RWPE1 (cell line): ENCODE measurements at regions not wholly inside any gene's neighbourhood (a gene's known extent, or its start where the extent isn't known, plus 50 kb on each side); places are given as distances from the start of the nearest gene placed in this dataset.

Experiments used
- CTCF ChIA-PET: fragments of 350-600 bp; sonication (Branson Sonifier 250); formaldehyde crosslinking; extraction: SDS; loops from one replicate; lab custom pipeline; 2021; lab: Yijun Ruan, JAX
- POLR2A ChIA-PET: fragments of 400-600 bp; formaldehyde crosslinking; extraction: SDS; loops from one replicate; lab custom pipeline; 2020; ENCODE audit warnings: antibody characterized with exemption; ENCODE audit not compliant: low non-redundant PET; lab: Yijun Ruan, JAX
- DNase-seq: peaks from one replicate; pipeline ENCODE4 v3.0.0; 2012; ENCODE audit warnings: low spot score
- H3K27ac ChIP-seq: fragments of 450-650 bp; 2 replicates; pipeline ENCODE4 v1.5.1; 2017
- TF ChIP-seq, protein P1 (sequence below): fragments of 450-650 bp; conservative IDR thresholded peaks from 2 replicates; pipeline ENCODE4 v1.5.1; 2017; ENCODE audit warnings: low read depth, mild to moderate bottlenecking

DNA sequence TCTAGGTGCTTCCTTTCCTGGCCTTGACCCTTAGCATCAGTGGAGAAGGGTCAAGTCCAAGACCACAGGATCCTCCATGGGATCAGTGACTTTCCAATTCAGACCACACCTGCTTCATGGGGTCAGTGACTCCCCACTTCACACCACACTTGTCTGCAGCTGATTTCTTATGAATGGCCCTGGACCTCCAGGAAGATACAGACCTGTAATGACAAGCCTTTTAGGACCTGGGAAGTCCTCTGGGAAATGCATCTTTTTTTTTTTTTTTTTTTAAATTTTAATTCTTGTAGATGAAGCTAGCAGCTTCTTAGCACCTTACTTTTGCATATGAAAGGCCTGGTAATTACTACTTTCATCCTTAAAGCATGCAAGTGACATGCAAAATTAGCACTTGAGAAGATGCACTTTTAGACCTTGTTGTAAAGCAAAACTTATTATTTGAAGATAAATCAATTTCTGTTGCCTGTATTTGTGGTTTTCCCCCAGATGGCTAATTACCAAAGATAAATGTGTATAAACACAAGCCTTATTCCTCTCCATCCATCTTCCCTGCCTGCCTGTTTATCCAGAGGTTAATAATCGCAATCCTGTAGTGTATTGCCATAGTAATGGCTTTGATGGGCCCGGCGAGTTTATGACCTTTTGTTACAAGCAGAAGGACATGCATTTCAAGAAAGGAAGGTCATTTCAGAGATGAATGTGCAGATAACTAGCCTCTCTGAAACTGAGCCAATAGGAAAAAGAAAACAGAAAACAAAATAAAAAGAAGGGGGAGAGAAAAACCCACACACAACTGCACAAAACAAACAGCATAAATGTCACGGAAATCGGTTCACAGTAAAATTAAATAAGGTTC is 1018.7 kb downstream of the TYW1 start:
- ChIA-PET CTCF (interaction anchor here (0.6 kb wide), 1 partner anchor 105 kb away, joined by 4 read pairs; no protein-coding TSS in a partner anchor), POLR2A (no interaction called here)
- TF ChIP-seq, protein P1, sequence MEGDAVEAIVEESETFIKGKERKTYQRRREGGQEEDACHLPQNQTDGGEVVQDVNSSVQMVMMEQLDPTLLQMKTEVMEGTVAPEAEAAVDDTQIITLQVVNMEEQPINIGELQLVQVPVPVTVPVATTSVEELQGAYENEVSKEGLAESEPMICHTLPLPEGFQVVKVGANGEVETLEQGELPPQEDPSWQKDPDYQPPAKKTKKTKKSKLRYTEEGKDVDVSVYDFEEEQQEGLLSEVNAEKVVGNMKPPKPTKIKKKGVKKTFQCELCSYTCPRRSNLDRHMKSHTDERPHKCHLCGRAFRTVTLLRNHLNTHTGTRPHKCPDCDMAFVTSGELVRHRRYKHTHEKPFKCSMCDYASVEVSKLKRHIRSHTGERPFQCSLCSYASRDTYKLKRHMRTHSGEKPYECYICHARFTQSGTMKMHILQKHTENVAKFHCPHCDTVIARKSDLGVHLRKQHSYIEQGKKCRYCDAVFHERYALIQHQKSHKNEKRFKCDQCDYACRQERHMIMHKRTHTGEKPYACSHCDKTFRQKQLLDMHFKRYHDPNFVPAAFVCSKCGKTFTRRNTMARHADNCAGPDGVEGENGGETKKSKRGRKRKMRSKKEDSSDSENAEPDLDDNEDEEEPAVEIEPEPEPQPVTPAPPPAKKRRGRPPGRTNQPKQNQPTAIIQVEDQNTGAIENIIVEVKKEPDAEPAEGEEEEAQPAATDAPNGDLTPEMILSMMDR = no peak
- H3K27ac ChIP-seq = no peak overlapping the region
- DNase-seq = no peak

DNA sequence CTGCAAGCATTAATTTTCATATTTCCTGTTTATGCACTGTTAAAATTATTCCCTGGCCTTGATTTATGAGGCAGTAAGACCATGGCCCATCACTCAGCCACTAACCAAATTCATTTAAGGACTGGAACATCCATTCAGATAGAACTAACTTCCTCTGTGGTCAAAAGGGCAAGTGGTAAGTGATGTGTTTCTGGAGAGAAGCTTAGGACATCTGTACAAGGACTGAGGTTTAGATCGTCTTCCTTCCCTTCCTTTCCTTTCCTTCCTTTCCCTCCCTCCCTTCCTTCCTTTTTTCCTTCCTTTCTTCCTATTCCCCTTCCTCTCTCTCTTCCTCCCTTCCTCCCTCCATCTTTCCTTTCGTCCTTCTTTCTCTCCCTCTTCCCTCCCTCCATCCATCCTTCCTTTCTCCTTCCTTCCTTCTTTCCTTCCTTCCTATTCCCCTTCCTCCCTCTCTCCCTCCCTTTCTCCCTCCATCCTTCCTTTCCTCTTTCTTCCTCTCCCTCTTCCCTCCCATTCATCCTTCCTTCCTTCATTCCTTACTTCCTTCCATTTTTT is 1019.4 kb downstream of the TYW1 start:
- TF ChIP-seq, protein P1 = no peak
- ChIA-PET POLR2A (no interaction called here), CTCF (no interaction called here)
- DNase-seq = no peak
- H3K27ac ChIP-seq = no peak overlapping the region

DNA sequence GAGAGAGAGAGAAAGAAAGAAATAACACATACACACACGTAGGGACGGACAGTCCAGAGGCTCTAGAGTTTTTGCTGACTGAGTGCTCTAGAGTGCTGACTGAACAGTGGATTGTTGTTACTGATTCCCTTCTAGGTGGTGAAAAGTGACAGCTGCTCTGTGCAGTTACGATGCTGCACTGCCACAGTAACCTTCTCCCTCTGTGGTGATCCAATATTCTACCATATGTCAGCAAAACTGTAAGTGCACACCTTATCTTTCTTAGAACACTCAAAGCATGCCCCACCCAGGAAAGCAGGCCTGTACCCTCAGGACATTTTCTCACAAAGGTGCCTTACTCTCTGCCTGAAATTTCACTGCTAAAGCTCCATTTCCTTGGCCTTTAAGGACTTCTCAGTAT is 1023.5 kb downstream of the TYW1 start:
- ChIA-PET POLR2A (no interaction called here), CTCF (no interaction called here)
- DNase-seq = no peak
- H3K27ac ChIP-seq = no peak overlapping the region
- TF ChIP-seq, protein P1 = no peak

DNA sequence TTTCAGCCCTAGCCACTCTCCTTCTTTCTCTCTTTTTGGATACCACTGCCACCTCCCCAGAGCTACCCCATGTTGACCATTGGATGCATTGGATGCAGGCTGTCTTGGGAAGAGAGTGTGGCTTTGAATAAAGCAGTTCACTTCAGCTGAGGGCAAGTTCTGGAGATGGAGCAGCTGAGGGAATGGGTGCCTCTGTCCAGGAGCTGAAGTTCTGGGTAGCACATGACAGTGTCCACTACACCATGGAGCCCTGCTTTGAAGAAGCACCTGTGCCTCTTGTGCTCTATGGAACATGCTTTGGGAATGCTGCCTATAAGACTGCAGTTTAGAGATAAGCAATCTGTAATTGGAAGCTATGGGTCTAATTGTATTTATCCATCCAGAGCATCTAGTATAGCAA is 1028.7 kb downstream of the TYW1 start:
- TF ChIP-seq, protein P1 = no peak
- ChIA-PET CTCF (no interaction called here), POLR2A (no interaction called here)
- no peak overlapping the region for H3K27ac ChIP-seq
- no peak for DNase-seq

DNA sequence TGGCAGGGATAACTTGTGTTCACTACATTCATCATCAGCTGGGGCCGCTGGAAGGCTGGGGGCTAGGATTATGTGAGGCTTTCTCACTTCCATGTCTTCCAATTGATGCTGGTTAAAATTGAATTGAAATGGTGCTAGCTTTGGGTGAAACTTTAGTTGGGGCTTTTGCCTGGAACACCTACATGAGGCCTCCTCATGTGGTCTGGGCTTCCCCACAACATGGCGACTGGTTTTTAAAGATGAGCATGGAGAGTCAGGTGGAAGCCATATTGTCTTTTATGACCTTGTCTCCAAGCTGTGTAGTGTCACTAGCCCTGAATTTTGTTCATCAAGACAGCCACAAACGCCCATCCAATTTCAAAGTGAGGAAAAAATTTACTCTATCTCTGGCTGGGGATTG is 1033.9 kb downstream of the TYW1 start:
- POLR2A ChIA-PET = no interaction called here
- DNase-seq = no peak
- no peak overlapping the region for H3K27ac ChIP-seq
- TF ChIP-seq, protein P1 = no peak
- CTCF ChIA-PET = no interaction called here

GRCh38 chr7:68031180-68031943 is 1034.7 kb downstream of the TYW1 start:
- TF ChIP-seq, protein P1 = no peak
- DNase-seq = no peak
- POLR2A ChIA-PET = no interaction called here

More at GRCh38 chr7:68031180-68031943, 1034.7 kb downstream of the TYW1 start:
- CTCF ChIA-PET = no interaction called here
- no peak overlapping the region for H3K27ac ChIP-seq
